HEK293 (cell line): ENCODE measurements at regions not wholly inside any gene's neighbourhood (a gene's known extent, or its start where the extent isn't known, plus 50 kb on each side); places are given as distances from the start of the nearest gene placed in this dataset.

Experiments
- ZNF121 ChIP-seq: fragments of 450-650 bp; formaldehyde crosslinking; IDR thresholded peaks from 2 replicates; pipeline ENCODE4 v1.5.1; 2016; ENCODE audit warnings: missing biosample characterization, missing genetic modification characterization
- ZNF529 ChIP-seq: fragments of 450-650 bp; formaldehyde crosslinking; IDR thresholded peaks from 2 replicates; pipeline ENCODE4 v1.5.1; 2017; ENCODE audit warnings: missing genetic modification characterization, missing biosample characterization; ENCODE audit not compliant: insufficient replicate concordance
- TF ChIP-seq, protein P1 (sequence below): fragments of 450-650 bp; formaldehyde crosslinking; IDR thresholded peaks from 2 replicates; pipeline ENCODE4 v1.5.1; 2016; ENCODE audit warnings: missing biosample characterization, missing genetic modification characterization
- TF ChIP-seq, protein P2 (sequence below): fragments of 450-650 bp; formaldehyde crosslinking; IDR thresholded peaks from 2 replicates; pipeline ENCODE4 v1.5.1; 2016; ENCODE audit warnings: missing biosample characterization, missing genetic modification characterization
- TF ChIP-seq, protein P3 (sequence below): fragments of 450-650 bp; formaldehyde crosslinking; IDR thresholded peaks from 2 replicates; pipeline ENCODE4 v1.5.1; 2016; ENCODE audit warnings: missing biosample characterization, missing genetic modification characterization
- TF ChIP-seq, protein P4 (sequence below): fragments of 450-650 bp; formaldehyde crosslinking; optimal IDR thresholded peaks from 2 replicates; pipeline ENCODE3; 2016; ENCODE audit warnings: missing biosample characterization, mild to moderate bottlenecking, missing genetic modification characterization
- TF ChIP-seq, protein P5 (sequence below): fragments of 450-650 bp; formaldehyde crosslinking; conservative IDR thresholded peaks from 2 replicates; pipeline ENCODE4 v1.5.1; 2016; ENCODE audit warnings: low read depth, missing biosample characterization, missing genetic modification characterization

DNA sequence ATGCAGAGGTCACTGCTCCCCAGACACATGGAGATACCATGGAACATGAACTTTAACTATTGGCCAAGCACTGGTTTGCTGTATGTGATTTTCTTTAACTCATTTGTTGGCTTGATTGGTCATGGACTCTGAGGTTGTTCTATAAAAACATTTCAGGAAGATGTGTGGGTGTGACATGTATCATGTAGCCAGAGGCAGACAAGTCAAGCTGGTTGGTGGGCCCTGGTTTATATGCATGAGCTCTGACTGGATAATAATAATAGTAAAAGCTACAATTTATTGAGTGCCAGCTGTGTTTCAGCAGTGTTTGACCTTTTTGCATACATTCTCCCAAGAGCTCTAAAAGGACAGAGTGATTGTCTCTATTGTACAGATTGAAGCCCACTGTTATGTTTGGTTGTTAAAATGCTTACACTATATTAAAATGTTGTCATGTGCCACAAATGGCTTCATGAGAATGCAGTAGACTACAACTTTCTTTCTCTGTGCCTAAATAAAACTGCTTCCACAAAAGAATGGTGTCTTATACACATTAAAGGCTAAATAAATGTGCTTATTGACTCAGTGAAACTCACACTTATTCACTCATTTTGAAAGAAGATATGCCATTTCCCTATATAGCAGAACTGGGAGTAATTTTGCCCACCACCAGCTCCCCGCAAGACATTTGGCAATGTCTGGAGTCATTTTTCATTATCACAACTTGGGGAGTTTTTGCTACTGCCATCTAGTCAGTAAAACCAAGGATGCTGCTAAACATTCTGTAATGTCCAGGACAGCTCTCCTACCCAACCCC is 243.6 kb upstream of the NFE2L3 start:
- TF ChIP-seq, protein P1, sequence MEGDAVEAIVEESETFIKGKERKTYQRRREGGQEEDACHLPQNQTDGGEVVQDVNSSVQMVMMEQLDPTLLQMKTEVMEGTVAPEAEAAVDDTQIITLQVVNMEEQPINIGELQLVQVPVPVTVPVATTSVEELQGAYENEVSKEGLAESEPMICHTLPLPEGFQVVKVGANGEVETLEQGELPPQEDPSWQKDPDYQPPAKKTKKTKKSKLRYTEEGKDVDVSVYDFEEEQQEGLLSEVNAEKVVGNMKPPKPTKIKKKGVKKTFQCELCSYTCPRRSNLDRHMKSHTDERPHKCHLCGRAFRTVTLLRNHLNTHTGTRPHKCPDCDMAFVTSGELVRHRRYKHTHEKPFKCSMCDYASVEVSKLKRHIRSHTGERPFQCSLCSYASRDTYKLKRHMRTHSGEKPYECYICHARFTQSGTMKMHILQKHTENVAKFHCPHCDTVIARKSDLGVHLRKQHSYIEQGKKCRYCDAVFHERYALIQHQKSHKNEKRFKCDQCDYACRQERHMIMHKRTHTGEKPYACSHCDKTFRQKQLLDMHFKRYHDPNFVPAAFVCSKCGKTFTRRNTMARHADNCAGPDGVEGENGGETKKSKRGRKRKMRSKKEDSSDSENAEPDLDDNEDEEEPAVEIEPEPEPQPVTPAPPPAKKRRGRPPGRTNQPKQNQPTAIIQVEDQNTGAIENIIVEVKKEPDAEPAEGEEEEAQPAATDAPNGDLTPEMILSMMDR (tag by site-specific recombination) = no peak
- TF ChIP-seq, protein P2, sequence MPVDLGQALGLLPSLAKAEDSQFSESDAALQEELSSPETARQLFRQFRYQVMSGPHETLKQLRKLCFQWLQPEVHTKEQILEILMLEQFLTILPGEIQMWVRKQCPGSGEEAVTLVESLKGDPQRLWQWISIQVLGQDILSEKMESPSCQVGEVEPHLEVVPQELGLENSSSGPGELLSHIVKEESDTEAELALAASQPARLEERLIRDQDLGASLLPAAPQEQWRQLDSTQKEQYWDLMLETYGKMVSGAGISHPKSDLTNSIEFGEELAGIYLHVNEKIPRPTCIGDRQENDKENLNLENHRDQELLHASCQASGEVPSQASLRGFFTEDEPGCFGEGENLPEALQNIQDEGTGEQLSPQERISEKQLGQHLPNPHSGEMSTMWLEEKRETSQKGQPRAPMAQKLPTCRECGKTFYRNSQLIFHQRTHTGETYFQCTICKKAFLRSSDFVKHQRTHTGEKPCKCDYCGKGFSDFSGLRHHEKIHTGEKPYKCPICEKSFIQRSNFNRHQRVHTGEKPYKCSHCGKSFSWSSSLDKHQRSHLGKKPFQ (tag by site-specific recombination) = no peak
- TF ChIP-seq, protein P3, sequence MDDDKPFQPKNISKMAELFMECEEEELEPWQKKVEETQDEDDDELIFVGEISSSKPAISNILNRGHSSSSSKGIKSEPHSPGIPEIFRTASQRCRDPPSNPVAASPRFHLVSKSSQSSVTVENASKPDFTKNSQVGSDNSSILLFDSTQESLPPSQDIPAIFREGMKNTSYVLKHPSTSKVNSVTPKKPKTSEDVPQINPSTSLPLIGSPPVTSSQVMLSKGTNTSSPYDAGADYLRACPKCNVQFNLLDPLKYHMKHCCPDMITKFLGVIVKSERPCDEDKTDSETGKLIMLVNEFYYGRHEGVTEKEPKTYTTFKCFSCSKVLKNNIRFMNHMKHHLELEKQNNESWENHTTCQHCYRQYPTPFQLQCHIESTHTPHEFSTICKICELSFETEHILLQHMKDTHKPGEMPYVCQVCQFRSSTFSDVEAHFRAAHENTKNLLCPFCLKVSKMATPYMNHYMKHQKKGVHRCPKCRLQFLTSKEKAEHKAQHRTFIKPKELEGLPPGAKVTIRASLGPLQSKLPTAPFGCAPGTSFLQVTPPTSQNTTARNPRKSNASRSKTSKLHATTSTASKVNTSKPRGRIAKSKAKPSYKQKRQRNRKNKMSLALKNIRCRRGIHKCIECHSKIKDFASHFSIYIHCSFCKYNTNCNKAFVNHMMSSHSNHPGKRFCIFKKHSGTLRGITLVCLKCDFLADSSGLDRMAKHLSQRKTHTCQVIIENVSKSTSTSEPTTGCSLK (tag by site-specific recombination) = no peak
- TF ChIP-seq ZNF529 (tag by site-specific recombination) = no peak
- TF ChIP-seq ZNF121 (tag by site-specific recombination) = no peak
- TF ChIP-seq, protein P4, sequence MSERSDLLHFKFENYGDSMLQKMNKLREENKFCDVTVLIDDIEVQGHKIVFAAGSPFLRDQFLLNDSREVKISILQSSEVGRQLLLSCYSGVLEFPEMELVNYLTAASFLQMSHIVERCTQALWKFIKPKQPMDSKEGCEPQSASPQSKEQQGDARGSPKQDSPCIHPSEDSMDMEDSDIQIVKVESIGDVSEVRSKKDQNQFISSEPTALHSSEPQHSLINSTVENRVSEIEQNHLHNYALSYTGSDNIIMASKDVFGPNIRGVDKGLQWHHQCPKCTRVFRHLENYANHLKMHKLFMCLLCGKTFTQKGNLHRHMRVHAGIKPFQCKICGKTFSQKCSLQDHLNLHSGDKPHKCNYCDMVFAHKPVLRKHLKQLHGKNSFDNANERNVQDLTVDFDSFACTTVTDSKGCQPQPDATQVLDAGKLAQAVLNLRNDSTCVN (tag by site-specific recombination) = no peak
- TF ChIP-seq, protein P5, sequence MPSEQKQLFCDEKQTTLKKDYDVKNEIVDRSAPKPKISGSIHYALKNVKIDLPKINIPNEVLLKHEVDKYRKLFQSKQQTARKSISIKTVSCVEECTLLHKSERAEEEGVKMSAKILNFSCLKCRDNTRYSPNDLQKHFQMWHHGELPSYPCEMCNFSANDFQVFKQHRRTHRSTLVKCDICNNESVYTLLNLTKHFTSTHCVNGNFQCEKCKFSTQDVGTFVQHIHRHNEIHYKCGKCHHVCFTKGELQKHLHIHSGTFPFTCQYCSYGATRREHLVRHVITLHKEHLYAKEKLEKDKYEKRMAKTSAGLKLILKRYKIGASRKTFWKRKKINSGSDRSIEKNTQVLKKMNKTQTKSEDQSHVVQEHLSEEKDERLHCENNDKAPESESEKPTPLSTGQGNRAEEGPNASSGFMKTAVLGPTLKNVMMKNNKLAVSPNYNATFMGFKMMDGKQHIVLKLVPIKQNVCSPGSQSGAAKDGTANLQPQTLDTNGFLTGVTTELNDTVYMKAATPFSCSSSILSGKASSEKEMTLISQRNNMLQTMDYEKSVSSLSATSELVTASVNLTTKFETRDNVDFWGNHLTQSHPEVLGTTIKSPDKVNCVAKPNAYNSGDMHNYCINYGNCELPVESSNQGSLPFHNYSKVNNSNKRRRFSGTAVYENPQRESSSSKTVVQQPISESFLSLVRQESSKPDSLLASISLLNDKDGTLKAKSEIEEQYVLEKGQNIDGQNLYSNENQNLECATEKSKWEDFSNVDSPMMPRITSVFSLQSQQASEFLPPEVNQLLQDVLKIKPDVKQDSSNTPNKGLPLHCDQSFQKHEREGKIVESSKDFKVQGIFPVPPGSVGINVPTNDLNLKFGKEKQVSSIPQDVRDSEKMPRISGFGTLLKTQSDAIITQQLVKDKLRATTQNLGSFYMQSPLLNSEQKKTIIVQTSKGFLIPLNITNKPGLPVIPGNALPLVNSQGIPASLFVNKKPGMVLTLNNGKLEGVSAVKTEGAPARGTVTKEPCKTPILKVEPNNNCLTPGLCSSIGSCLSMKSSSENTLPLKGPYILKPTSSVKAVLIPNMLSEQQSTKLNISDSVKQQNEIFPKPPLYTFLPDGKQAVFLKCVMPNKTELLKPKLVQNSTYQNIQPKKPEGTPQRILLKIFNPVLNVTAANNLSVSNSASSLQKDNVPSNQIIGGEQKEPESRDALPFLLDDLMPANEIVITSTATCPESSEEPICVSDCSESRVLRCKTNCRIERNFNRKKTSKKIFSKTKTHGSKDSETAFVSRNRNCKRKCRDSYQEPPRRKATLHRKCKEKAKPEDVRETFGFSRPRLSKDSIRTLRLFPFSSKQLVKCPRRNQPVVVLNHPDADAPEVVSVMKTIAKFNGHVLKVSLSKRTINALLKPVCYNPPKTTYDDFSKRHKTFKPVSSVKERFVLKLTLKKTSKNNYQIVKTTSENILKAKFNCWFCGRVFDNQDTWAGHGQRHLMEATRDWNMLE (tag by site-specific recombination) = no peak
